LoVo (cell line): ENCODE measurements at regions not wholly inside any gene's neighbourhood (a gene's known extent, or its start where the extent isn't known, plus 50 kb on each side); places are given as distances from the start of the nearest gene placed in this dataset.

Experiments
- DNase-seq: peaks from one replicate; pipeline ENCODE4 v3.0.0-alpha.2; 2016; ENCODE audit warnings: low spot score

- DNase-seq = no peak
Observed at GRCh38 chr6:138609801-138610430, 110.6 kb upstream of the NHSL1 start.

GRCh38 chr6:138610816-138611215, 111.5 kb upstream of the NHSL1 start:
- no peak for DNase-seq

GRCh38 chr6:138614151-138614550, 114.9 kb upstream of the NHSL1 start:
- DNase-seq = no peak

GRCh38 chr6:138618168-138618567, 118.9 kb upstream of the NHSL1 start:
- no peak for DNase-seq

GRCh38 chr6:138620630-138621029, 121.3 kb upstream of the NHSL1 start:
- DNase-seq = no peak

- no peak for DNase-seq
Observed at GRCh38 chr6:138622967-138623366, 123.7 kb upstream of the NHSL1 start.

GRCh38 chr6:138631566-138631965, 132.3 kb upstream of the NHSL1 start:
- no peak for DNase-seq

- DNase-seq = no peak
Observed at GRCh38 chr6:138637822-138638221, 135.7 kb upstream of the CCDC28A start.

- DNase-seq = no peak
Observed at GRCh38 chr6:138638604-138639003, 135.0 kb upstream of the CCDC28A start.

- no peak for DNase-seq
Observed at GRCh38 chr6:138640028-138640427, 133.5 kb upstream of the CCDC28A start.

- DNase-seq = no peak
Observed at GRCh38 chr6:138643210-138643609, 130.4 kb upstream of the CCDC28A start.

- no peak for DNase-seq
Observed at GRCh38 chr6:138645976-138646640, 127.5 kb upstream of the CCDC28A start.

- DNase-seq = no peak
Observed at GRCh38 chr6:138647006-138647405, 126.6 kb upstream of the CCDC28A start.

GRCh38 chr6:138648127-138648526, 125.4 kb upstream of the CCDC28A start:
- no peak for DNase-seq

- no peak for DNase-seq
Observed at GRCh38 chr6:138651491-138651890, 122.1 kb upstream of the CCDC28A start.

GRCh38 chr6:138652824-138653223, 120.7 kb upstream of the CCDC28A start:
- DNase-seq = no peak

- no peak for DNase-seq
Observed at GRCh38 chr6:138653435-138653834, 120.1 kb upstream of the CCDC28A start.

- DNase-seq = no peak
Observed at GRCh38 chr6:138654715-138655634, 118.6 kb upstream of the CCDC28A start.

- no peak for DNase-seq
Observed at GRCh38 chr6:138655828-138656227, 117.7 kb upstream of the CCDC28A start.

GRCh38 chr6:138656364-138657064, 117.1 kb upstream of the CCDC28A start:
- DNase-seq = no peak

- DNase-seq = no peak
Observed at GRCh38 chr6:138657065-138657425, 116.5 kb upstream of the CCDC28A start.

GRCh38 chr6:138659998-138660397, 113.6 kb upstream of the CCDC28A start:
- DNase-seq = no peak
